Activated T-helper 1 cell treated with anti-CD3 and anti-CD28 coated beads, Interleukin-2, amount 50 U/mL, for 16 hours (primary cell): ENCODE measurements at regions not wholly inside any gene's neighbourhood (a gene's known extent, or its start where the extent isn't known, plus 50 kb on each side); places are given as distances from the start of the nearest gene placed in this dataset.
"Not testable (repeated sequence)": the region's sequence is repeated elsewhere in the genome, so short reads cannot be mapped to it uniquely, and the experiment has no call there.

ENCODE experiments used
- DNase-seq, 2 donors: peaks; one replicate each; pipeline ENCODE4 v3.0.0-alpha.2; 2020; ENCODE audit warnings: low read depth in 1 of 2, low spot score in 1 of 2

DNA sequence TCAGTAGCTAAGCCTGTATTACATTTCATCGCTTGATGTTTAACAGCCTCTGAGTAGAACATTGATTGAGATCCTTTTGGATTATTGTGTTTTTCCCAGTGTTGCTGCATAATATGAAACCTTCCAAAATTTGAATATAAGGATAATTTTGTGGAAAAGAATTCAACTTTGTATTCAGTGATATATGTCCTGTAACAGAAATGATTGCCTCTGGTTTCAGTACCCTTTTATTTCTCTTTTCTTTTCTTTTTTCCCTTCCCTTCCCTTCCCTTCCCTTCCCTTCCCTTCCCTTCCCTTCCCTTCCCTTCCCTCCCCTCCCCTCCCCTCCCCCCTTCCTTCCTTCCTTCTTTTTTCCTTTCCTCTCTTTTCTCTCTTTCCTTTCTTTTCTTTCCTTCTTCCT lies 74.6 kb downstream of the UTRN start:
- DNase-seq: no peak

GRCh38 chr6:144360401-144360800 lies 75.3 kb downstream of the UTRN start:
- DNase-seq: no peak

GRCh38 chr6:144361016-144361415 lies 75.9 kb downstream of the UTRN start:
- DNase-seq: no peak

GRCh38 chr6:144362042-144363018 lies 77.2 kb downstream of the UTRN start:
- DNase-seq: no peak

- no peak for DNase-seq
These were observed 79.1 kb downstream of the UTRN start for GRCh38 chr6:144364208-144364720.

GRCh38 chr6:144364782-144365181 lies 79.6 kb downstream of the UTRN start:
- DNase-seq: no peak

GRCh38 chr6:144365271-144365670 lies 80.1 kb downstream of the UTRN start:
- DNase-seq: no peak

GRCh38 chr6:144369696-144370095 lies 84.6 kb downstream of the UTRN start:
- DNase-seq: not testable (repeated sequence)

GRCh38 chr6:144372116-144372515 lies 87.0 kb downstream of the UTRN start:
- no peak for DNase-seq

DNA sequence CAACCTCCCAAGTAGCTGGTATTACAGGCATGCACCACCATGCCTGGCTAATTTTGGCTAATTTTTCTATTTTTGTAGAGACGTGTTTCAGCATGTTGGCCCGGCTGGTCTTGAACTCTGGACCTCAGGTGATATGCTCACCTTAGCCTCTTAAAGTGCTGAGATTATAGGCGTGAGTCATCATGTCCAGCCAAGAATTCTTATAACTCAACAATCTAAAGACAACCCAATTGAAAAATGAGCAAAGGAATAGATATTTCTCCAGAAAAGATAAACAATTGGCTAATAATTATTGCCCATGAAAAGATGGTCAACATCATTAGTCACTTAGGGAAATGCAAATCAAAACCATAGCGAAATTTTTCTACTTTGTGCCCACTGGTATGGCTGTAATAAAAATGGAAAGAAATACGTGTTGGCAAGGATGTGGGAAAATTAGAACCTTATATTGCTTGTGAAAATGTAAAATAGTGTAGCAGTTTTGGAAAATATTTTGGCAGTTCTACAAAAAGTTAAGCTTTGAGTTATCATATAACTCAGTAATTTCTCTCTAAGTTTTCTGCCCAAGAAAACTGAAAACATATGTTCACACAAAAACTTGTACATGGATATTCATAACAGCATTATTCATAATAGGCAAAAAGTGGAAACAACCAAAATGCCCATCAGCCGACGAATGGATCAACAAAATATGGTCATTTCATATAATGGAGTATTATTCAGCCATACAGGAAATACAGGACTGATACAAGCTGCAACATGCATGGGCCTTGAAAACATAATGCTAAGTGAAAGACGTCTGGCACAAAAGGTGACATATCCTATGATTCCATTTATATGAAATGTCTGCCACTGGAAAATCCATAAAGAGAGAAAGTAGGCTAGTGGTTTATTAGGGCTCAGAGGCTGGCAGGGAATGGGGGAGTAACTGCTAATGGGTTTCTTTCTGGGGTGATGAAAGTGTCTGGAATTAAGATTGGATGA lies 87.8 kb downstream of the UTRN start:
- DNase-seq: no peak

GRCh38 chr6:144374525-144374924 lies 89.4 kb downstream of the UTRN start:
- not testable (repeated sequence) for DNase-seq

- DNase-seq: no peak
These were observed 92.6 kb downstream of the UTRN start for GRCh38 chr6:144377586-144378210.

GRCh38 chr6:144378437-144378836 lies 93.3 kb downstream of the UTRN start:
- DNase-seq: no peak

DNA sequence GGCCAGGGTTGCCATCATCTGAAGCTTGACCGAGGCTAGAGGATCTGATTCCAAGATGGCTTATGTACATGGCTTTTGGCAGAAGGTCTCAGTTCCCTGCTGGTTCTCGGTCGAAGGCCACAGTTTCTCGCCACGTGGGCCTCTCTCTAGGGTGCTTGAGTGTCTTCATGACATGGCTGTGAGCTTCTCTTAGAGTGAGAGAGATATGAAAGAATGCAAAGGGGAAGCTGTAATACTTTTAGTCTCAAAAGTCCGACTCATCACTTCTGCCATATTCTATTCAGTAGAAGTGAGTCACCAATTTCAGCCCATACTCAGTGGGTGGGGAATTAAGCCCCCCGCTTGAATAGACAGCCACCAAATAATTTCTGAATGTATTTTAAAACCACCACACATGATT lies 94.2 kb downstream of the UTRN start:
- DNase-seq: no peak

DNA sequence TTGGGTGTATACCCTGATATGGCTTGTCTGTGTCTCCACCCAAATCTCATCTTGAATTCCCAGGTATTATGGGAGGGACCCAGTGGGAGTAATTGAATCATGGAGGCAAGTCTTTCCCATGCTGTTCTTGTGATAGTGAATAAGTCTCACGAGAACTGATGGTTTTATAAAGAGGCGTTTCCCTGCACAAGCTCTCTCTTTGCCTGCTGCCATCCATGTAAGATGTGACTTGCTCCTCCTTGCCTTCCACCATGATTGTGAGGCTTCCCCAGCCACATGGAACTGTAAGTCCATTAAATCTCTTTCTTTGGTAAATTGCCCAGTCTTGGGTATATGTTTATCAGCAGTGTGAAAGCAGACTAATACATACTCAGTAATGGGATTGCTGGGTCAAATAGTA lies 96.4 kb downstream of the UTRN start:
- not testable (repeated sequence) for DNase-seq

GRCh38 chr6:144383336-144383735 lies 98.2 kb downstream of the UTRN start:
- DNase-seq: no peak

GRCh38 chr6:144384427-144384826 lies 99.3 kb downstream of the UTRN start:
- no peak for DNase-seq

DNA sequence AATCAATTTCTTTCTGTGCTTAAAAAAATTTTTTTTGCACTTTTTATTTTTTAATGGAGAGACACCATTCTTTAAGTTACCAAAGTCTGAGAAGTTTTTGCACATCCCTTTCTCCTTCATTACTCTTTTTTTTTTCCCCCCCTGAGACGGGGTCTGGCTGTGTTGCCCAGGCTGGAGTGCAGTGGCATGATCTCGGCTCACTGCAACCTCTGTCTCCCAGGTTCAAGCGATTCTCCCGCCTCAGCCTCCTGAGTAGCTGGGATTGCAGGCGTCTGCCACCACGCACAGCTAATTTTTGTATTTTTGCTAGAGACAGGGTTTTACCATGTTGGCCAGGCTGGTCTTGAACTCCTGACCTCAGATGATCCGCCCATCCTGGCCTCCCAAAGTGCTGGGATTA lies 104.3 kb downstream of the UTRN start:
- DNase-seq: not testable (repeated sequence)

DNA sequence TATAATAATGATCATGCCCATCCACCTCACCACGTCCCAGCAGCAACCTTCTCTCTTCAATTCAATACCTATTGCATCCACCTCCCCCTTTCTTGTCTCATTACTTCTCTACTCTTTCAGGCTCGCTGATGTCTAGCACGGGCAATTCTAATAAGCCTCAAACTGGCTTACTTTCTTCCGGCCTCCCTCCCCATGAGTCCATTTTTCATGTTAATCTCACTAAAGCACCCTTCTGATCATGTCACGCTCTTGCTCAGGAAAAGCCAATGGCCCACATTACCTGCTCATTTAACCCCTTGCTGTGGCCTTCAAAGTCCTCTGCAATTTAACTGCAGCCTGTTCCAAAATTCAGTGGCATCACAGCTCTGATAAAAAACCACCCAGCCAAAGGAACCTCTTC lies 105.1 kb downstream of the UTRN start:
- DNase-seq: no peak

DNA sequence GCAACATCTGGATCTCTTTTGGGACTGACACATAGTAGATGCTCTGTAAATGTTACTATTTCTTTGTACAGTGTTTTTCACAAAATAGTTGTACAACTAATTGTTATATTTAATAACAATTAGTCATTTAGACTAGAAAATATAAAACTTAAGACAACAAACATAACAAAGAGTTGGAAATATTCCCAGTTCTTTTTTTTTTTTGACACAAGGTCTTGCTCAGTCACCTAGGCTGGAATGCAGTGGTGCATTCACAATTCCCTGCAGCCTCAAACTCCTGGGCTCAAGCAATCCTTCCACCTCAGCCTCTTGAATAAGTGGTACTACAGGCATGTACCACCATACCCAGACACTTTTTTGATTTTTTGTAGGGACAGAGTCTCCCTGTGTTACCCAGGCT lies 105.8 kb downstream of the UTRN start:
- DNase-seq: no peak

- DNase-seq: no peak
These were observed 107.4 kb downstream of the UTRN start for GRCh38 chr6:144392536-144392935.
